ENCODE measurements at regions not wholly inside any gene's neighbourhood (a gene's known extent, or its start where the extent isn't known, plus 50 kb on each side); places are given as distances from the start of the nearest gene placed in this dataset.

GRCh38 chr13:62246581-62246980, 830.9 kb upstream of the PCDH20 start:
- Histone ChIP-seq H3K79me1 (ENCODE audit: low read depth in 1 of 2, low read length in 2 of 2) (no peaks in the 10 kb centered on the region), H4K5ac (ENCODE audit: low read depth, low read length) (no peak overlapping the region), H2AK9ac (replicated peaks; ENCODE audit: low read depth, low read length, poor library complexity) (no peak overlapping the region), H3K14ac (replicated peaks; ENCODE audit: low read depth, low read length) (no peak overlapping the region), H3K4me2 (ENCODE audit: low read depth, low read length) (no peak overlapping the region), H2BK20ac (ENCODE audit: low read depth, low read length) (no peak overlapping the region), H2AK5ac (ENCODE audit: low read depth, low read length) (no peak overlapping the region), H3K9ac (ENCODE audit: low read depth, low read length) (no peak overlapping the region), H3K23ac (ENCODE audit: low read depth, low read length) (no peak overlapping the region), H3K4me3 (ENCODE audit: insufficient read depth, low read depth, low read length) (no peak overlapping the region), H3K27ac (ENCODE audit: insufficient read depth, low read length) (no peak overlapping the region), H4K91ac (ENCODE audit: insufficient read depth, low read depth, low read length) (no peak overlapping the region), H3K56ac (ENCODE audit: extremely low read depth, insufficient read depth, low read length) (no peak overlapping the region), H2BK5ac (ENCODE audit: low read depth, low read length, poor library complexity, severe bottlenecking) (no peak overlapping the region), H3K18ac (ENCODE audit: low read depth, low read length) (no peak overlapping the region), H3K9me1 (ENCODE audit: insufficient read depth, low read length) (no peaks in the 10 kb centered on the region), H3K9me3 (ENCODE audit: control insufficient read depth, insufficient read depth, low read length) (peaks cover 2% of the 10 kb centered on the region; the same call in 1 of the 2 replicates), H3K27me3 (ENCODE audit: control insufficient read depth, insufficient read depth, low read length) (no peaks in the 10 kb centered on the region), H2BK15ac (ENCODE audit: low read depth, low read length) (no peak overlapping the region), H2AFZ (replicated peaks; ENCODE audit: low read length, poor library complexity) (no peak overlapping the region), H4K8ac (ENCODE audit: low read depth in 2 of 2, low read length in 2 of 2) (no peak overlapping the region), H3K4me1 (ENCODE audit: control insufficient read depth, insufficient read depth, low read length) (no peaks in the 10 kb centered on the region), H2BK120ac (ENCODE audit: low read depth, low read length) (no peak overlapping the region), H3K4ac (ENCODE audit: low read depth, low read length) (no peak overlapping the region), H4K20me1 (ENCODE audit: insufficient read depth, low read length) (no peaks in the 10 kb centered on the region), H3K36me3 (ENCODE audit: control insufficient read depth, insufficient read depth, low read length) (no peaks in the 10 kb centered on the region)
- TF ChIP-seq POLR2A (IDR thresholded peaks at IDR 0.05; ENCODE audit: low read depth, low read length) (no peak), MAZ (IDR thresholded peaks at IDR 0.05; ENCODE audit: borderline replicate concordance, low read depth, low read length) (no peak), MAFK (IDR thresholded peaks at IDR 0.05; ENCODE audit: low read depth, low read length) (no peak), BHLHE40 (IDR thresholded peaks at IDR 0.05; ENCODE audit: low read depth, low read length) (no peak)
- intact Hi-C loops (cut with micrococcal nuclease), result no loop called here
- no TSS peak for BruUV-seq (replicated peaks)
- dilution Hi-C loops (cut with HindIII; ENCODE audit: low sequenced_read_pairs, unreplicated experiment), result no loop called here
- ATAC-seq (ENCODE audit: low read depth) (no peak), DNase-seq (no peak)
- POLR2A ChIA-PET (ENCODE audit: unreplicated experiment), result no interaction called here
- CTCF ChIA-PET, result no interaction called here
- whole genome bisulfite sequencing, 2 experiments (ENCODE audit: extremely low coverage in 2 of 2, insufficient read length in 1 of 2), result no CpG with 5 or more reads among the region's 1 CpG
- in situ Hi-C loops (cut with MboI; ENCODE audit: low sequenced_read_pairs), result no loop called here
